GM23248 (cell line): ENCODE measurements at regions not wholly inside any gene's neighbourhood (a gene's known extent, or its start where the extent isn't known, plus 50 kb on each side); places are given as distances from the start of the nearest gene placed in this dataset.

Experiments
- DNase-seq: peaks from one replicate; pipeline ENCODE4 v3.0.0-alpha.2; 2015
- H2AFZ ChIP-seq: fragments of 200-600 bp; sonication (generic); 2 replicates; pipeline ENCODE4 v1.6.1; 2016; ENCODE audit warnings: antibody characterized with exemption
- H3F3A ChIP-seq: fragments of 200-600 bp; sonication (generic); 2 replicates; pipeline ENCODE4 v1.6.1; 2016; ENCODE audit warnings: mild to moderate bottlenecking, antibody characterized with exemption, mixed run types; ENCODE audit not compliant: insufficient read depth
- H3K27ac ChIP-seq: fragments of 200-600 bp; sonication (generic); 2 replicates; pipeline ENCODE4 v1.5.1; 2016; ENCODE audit warnings: mild to moderate bottlenecking
- H3K27me3 ChIP-seq: fragments of 200-600 bp; sonication (generic); replicated peaks from 2 replicates; pipeline ENCODE4 v1.6.1; 2016; ENCODE audit warnings: mild to moderate bottlenecking; ENCODE audit not compliant: insufficient read depth
- H3K36me3 ChIP-seq: fragments of 200-600 bp; sonication (generic); 2 replicates; pipeline ENCODE4 v1.6.1; 2016; ENCODE audit warnings: low read depth, mild to moderate bottlenecking
- H3K4me1 ChIP-seq: fragments of 200-600 bp; sonication (generic); 2 replicates; pipeline ENCODE4 v1.6.1; 2016; ENCODE audit warnings: mild to moderate bottlenecking; ENCODE audit not compliant: insufficient read depth
- H3K4me2 ChIP-seq: fragments of 200-600 bp; sonication (generic); one replicate; pipeline ENCODE4 v1.6.1; 2016; ENCODE audit warnings: mild to moderate bottlenecking; ENCODE audit not compliant: unreplicated experiment
- H3K4me3 ChIP-seq: fragments of 200-600 bp; sonication (generic); 2 replicates; pipeline ENCODE4 v1.5.1; 2016; ENCODE audit warnings: mild to moderate bottlenecking
- H3K79me2 ChIP-seq: fragments of 200-600 bp; sonication (generic); 2 replicates; pipeline ENCODE4 v1.6.1; 2016; ENCODE audit warnings: mild to moderate bottlenecking; ENCODE audit not compliant: insufficient read depth
- H3K9ac ChIP-seq: fragments of 200-600 bp; sonication (generic); 2 replicates; pipeline ENCODE4 v1.6.1; 2016; ENCODE audit warnings: mild to moderate bottlenecking
- H3K9me2 ChIP-seq: fragments of 200-600 bp; sonication (generic); 2 replicates; pipeline ENCODE4 v1.6.1; 2016; ENCODE audit warnings: mixed run types, mild to moderate bottlenecking, moderate library complexity; ENCODE audit not compliant: insufficient read depth
- H3K9me3 ChIP-seq: fragments of 200-600 bp; sonication (generic); one replicate; pipeline ENCODE4 v1.6.1; 2017; ENCODE audit warnings: low read depth
- H4K20me1 ChIP-seq: fragments of 200-600 bp; sonication (generic); 2 replicates; pipeline ENCODE4 v1.6.0; 2016; ENCODE audit not compliant: insufficient read depth
- EZH2 ChIP-seq: fragments of 200-600 bp; sonication (generic); IDR thresholded peaks from 2 replicates; pipeline ENCODE4 v1.6.1; 2018; ENCODE audit warnings: antibody characterized with exemption, mild to moderate bottlenecking; ENCODE audit not compliant: insufficient read depth, poor library complexity, severe bottlenecking
- EZH2phosphoT487 ChIP-seq: fragments of 200-600 bp; sonication (generic); IDR thresholded peaks from 2 replicates; pipeline ENCODE4 v1.6.1; 2018; ENCODE audit warnings: antibody characterized with exemption, moderate library complexity, mild to moderate bottlenecking, low read depth; ENCODE audit not compliant: insufficient read depth
- WGBS, 2 experiments: methylation state at CpG; one replicate each; pipeline ENCODE4 v1.1.6; 2015 to 2017; ENCODE audit warnings: low lambda C conversion rate in 2 of 2, low coverage in 1 of 2; ENCODE audit errors: missing lambda C conversion rate in 2 of 2; 5-methylcytosine and 5-hydroxymethylcytosine counted together
- in situ Hi-C: fragments of 300-500 bp; cut with MboI; formaldehyde crosslinking; loops from 2 replicates; pipeline ENCODE4 v1.15.0; 2020

GRCh38 chr4:136457577-136457976 lies 1074.7 kb downstream of the PCDH18 start:
- H4K20me1 ChIP-seq = no peaks in the 10 kb centered on the region
- WGBS, 2 experiments = 9 to 13% methylated on average over 5 of the region's 5 CpGs
- in situ Hi-C loops = no loop called here

GRCh38 chr4:136457004-136457403 lies 1075.3 kb downstream of the PCDH18 start:
- Histone ChIP-seq H3K4me1 (no peaks in the 10 kb centered on the region), H3K36me3 (no peaks in the 10 kb centered on the region), H3K27me3 (no peaks in the 10 kb centered on the region), H3K4me3 (no peak overlapping the region), H3K27ac (no peak overlapping the region), H2AFZ (no peak overlapping the region), H3F3A (no peaks in the 10 kb centered on the region), H3K4me2 (no peak overlapping the region), H3K9me3 (no peaks in the 10 kb centered on the region), H4K20me1 (no peaks in the 10 kb centered on the region), H3K9ac (no peak overlapping the region), H3K9me2 (no peaks in the 10 kb centered on the region), H3K79me2 (no peaks in the 10 kb centered on the region)
- no peak for DNase-seq
- WGBS, 2 experiments = 27 to 32% methylated on average over 2 of the region's 2 CpGs
- TF ChIP-seq EZH2 = no peak
- no peak for TF ChIP-seq EZH2phosphoT487
- in situ Hi-C loops = no loop called here

More at GRCh38 chr4:136457577-136457976, 1074.7 kb downstream of the PCDH18 start:
- no peak overlapping the region for H3K4me3 ChIP-seq
- H3F3A ChIP-seq = no peaks in the 10 kb centered on the region
- no peaks in the 10 kb centered on the region for H3K9me3 ChIP-seq
- no peak overlapping the region for H3K9ac ChIP-seq
- no peaks in the 10 kb centered on the region for H3K4me1 ChIP-seq
- no peak overlapping the region for H3K4me2 ChIP-seq
- H3K27me3 ChIP-seq = no peaks in the 10 kb centered on the region
- H3K9me2 ChIP-seq = no peaks in the 10 kb centered on the region
- no peak overlapping the region for H2AFZ ChIP-seq
- no peaks in the 10 kb centered on the region for H3K79me2 ChIP-seq
- H3K27ac ChIP-seq = no peak overlapping the region
- no peak for DNase-seq
- H3K36me3 ChIP-seq = no peaks in the 10 kb centered on the region
- TF ChIP-seq EZH2 (no peak), EZH2phosphoT487 (no peak)

DNA sequence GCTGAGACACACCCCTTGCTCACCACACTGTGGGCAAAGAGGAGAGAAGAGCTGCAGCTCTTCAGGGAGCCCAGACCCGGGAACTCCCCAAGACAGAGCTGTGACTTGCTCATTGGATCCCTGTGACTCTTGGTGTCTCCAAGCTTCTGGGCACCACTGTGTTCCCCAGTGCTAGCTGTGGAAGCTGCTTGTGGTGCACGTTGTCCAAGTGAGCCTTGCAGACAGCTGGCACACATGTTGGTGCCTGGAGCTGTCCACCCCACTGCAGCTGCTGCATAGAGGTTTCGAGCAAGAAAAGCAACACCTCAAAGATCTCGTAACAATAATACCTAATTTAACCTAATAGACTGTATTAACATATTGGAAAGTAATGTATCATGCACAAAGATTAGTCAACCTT lies 1089.3 kb downstream of the PCDH18 start:
- H3F3A ChIP-seq = no peaks in the 10 kb centered on the region
- in situ Hi-C loops = no loop called here
- WGBS, 2 experiments = 23 to 27% methylated on average over 4 of the region's 4 CpGs
- no peaks in the 10 kb centered on the region for H3K36me3 ChIP-seq
- H3K9ac ChIP-seq = no peak overlapping the region
- H3K4me3 ChIP-seq = no peak overlapping the region
- no peak overlapping the region for H2AFZ ChIP-seq
- H4K20me1 ChIP-seq = no peaks in the 10 kb centered on the region
- no peaks in the 10 kb centered on the region for H3K9me2 ChIP-seq
- H3K4me2 ChIP-seq = no peak overlapping the region
- H3K27me3 ChIP-seq = no peaks in the 10 kb centered on the region
- no peak overlapping the region for H3K27ac ChIP-seq
- no peaks in the 10 kb centered on the region for H3K9me3 ChIP-seq
- TF ChIP-seq EZH2phosphoT487 (no peak), EZH2 (no peak)
- no peaks in the 10 kb centered on the region for H3K4me1 ChIP-seq
- no peak for DNase-seq
- H3K79me2 ChIP-seq = no peaks in the 10 kb centered on the region

- Histone ChIP-seq H2AFZ (no peak overlapping the region), H3K4me2 (no peak overlapping the region), H3K79me2 (no peaks in the 10 kb centered on the region), H4K20me1 (no peaks in the 10 kb centered on the region), H3K9me3 (no peaks in the 10 kb centered on the region), H3K27ac (no peak overlapping the region), H3K9me2 (no peaks in the 10 kb centered on the region), H3K4me3 (no peak overlapping the region), H3K36me3 (no peaks in the 10 kb centered on the region), H3K9ac (no peak overlapping the region), H3K27me3 (no peaks in the 10 kb centered on the region), H3K4me1 (no peaks in the 10 kb centered on the region), H3F3A (no peaks in the 10 kb centered on the region)
- no peak for TF ChIP-seq EZH2phosphoT487
- no peak for TF ChIP-seq EZH2
- WGBS, 2 experiments = 48 to 59% methylated on average over 5 of the region's 5 CpGs
- no peak for DNase-seq
- in situ Hi-C loops = no loop called here
Measured at GRCh38 chr4:136442447-136442846, 1089.8 kb downstream of the PCDH18 start.
